Smooth muscle cell (in vitro differentiated cells): ENCODE measurements at regions not wholly inside any gene's neighbourhood (a gene's known extent, or its start where the extent isn't known, plus 50 kb on each side); places are given as distances from the start of the nearest gene placed in this dataset.
"Not testable (repeated sequence)": the region's sequence is repeated elsewhere in the genome, so short reads cannot be mapped to it uniquely, and the experiment has no call there.

Experiments
- DNase-seq: peaks from one replicate; lab custom pipeline; 2025; ENCODE audit not compliant: unreplicated experiment; lab: John Stamatoyannopoulos, UW
- H2AFZ ChIP-seq: fragments of 200-600 bp; sonication (generic); 2 replicates; pipeline ENCODE4 v1.6.0; 2016; ENCODE audit warnings: antibody characterized with exemption, low read depth, mild to moderate bottlenecking
- H3F3A ChIP-seq: fragments of 200-600 bp; sonication (generic); 2 replicates; pipeline ENCODE4 v1.6.0; 2017; ENCODE audit warnings: antibody characterized with exemption, low read depth
- H3K27ac ChIP-seq: fragments of 200-600 bp; sonication (generic); 2 replicates; pipeline ENCODE4 v1.5.1; 2016; ENCODE audit warnings: low read depth, mild to moderate bottlenecking
- H3K27me3 ChIP-seq: fragments of 200-600 bp; sonication (generic); 2 replicates; pipeline ENCODE4 v1.6.1; 2016; ENCODE audit warnings: low read depth, mild to moderate bottlenecking
- H3K36me3 ChIP-seq: fragments of 200-600 bp; sonication (generic); 2 replicates; pipeline ENCODE4 v1.5.1; 2016; ENCODE audit warnings: low read depth
- H3K4me1 ChIP-seq: fragments of 200-600 bp; sonication (generic); 2 replicates; pipeline ENCODE4 v1.5.1; 2016; ENCODE audit warnings: low read depth
- H3K4me2 ChIP-seq: fragments of 200-600 bp; sonication (generic); 2 replicates; pipeline ENCODE4 v1.6.0; 2016; ENCODE audit warnings: mild to moderate bottlenecking
- H3K4me3 ChIP-seq: fragments of 200-600 bp; sonication (generic); 2 replicates; pipeline ENCODE4 v1.5.1; 2016; ENCODE audit warnings: mild to moderate bottlenecking
- H3K79me2 ChIP-seq: fragments of 200-600 bp; sonication (generic); 2 replicates; pipeline ENCODE4 v1.6.0; 2016; ENCODE audit warnings: low read depth, mild to moderate bottlenecking
- H3K9ac ChIP-seq: fragments of 200-600 bp; sonication (generic); 2 replicates; pipeline ENCODE4 v1.6.0; 2016; ENCODE audit warnings: low read depth
- H3K9me3 ChIP-seq: fragments of 200-600 bp; sonication (generic); replicated peaks from 2 replicates; pipeline ENCODE4 v1.5.1; 2016; ENCODE audit warnings: low read depth
- H4K20me1 ChIP-seq: fragments of 200-600 bp; sonication (generic); 2 replicates; pipeline ENCODE4 v1.6.0; 2016; ENCODE audit warnings: low read depth
- CTCF ChIP-seq: fragments of 200-600 bp; sonication (generic); IDR thresholded peaks from 2 replicates; pipeline ENCODE4 v1.5.1; 2017; ENCODE audit warnings: borderline replicate concordance, mild to moderate bottlenecking, antibody characterized with exemption; ENCODE audit not compliant: insufficient read depth, poor library complexity, severe bottlenecking
- WGBS: methylation state at CpG from one replicate; pipeline ENCODE4 v1.1.7; 2016; ENCODE audit warnings: low lambda C conversion rate; 5-methylcytosine and 5-hydroxymethylcytosine counted together

- Histone ChIP-seq H3K4me3 (no peak overlapping the region), H3K9me3 (no peaks in the 10 kb centered on the region), H4K20me1 (no peaks in the 10 kb centered on the region), H3K27ac (no peak overlapping the region), H3K27me3 (no peaks in the 10 kb centered on the region), H3K9ac (no peak overlapping the region), H3F3A (no peaks in the 10 kb centered on the region), H2AFZ (no peak overlapping the region), H3K4me2 (no peak overlapping the region), H3K79me2 (no peaks in the 10 kb centered on the region), H3K36me3 (no peaks in the 10 kb centered on the region), H3K4me1 (no peaks in the 10 kb centered on the region)
- 93% methylated on average over 3 of the region's 3 CpGs for WGBS
- TF ChIP-seq CTCF, result no peak
- no peak for DNase-seq
Measured at GRCh38 chr5:89327608-89328007, 444.6 kb upstream of the MEF2C start.

DNA sequence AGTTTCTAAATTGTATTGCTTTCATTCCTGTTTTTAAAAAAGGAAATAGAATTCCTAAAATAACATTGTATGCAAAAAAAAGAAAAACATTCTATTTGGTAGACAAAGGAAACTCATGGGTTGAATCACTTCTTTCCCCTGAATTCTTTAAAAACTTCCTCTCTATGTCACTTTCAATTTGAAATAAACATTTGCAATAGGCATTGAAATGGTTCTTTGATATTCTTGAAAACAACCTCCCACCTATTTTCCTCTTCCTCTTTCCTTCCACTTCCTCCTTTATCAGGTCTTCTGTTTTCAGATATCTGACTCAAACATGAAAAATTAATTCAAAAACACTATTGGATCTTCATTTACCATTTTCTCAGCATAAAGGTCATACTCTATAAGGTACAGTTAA, 442.0 kb upstream of the MEF2C start:
- DNase-seq, result no peak
- no peak overlapping the region for H3K4me3 ChIP-seq
- no peaks in the 10 kb centered on the region for H4K20me1 ChIP-seq

DNA sequence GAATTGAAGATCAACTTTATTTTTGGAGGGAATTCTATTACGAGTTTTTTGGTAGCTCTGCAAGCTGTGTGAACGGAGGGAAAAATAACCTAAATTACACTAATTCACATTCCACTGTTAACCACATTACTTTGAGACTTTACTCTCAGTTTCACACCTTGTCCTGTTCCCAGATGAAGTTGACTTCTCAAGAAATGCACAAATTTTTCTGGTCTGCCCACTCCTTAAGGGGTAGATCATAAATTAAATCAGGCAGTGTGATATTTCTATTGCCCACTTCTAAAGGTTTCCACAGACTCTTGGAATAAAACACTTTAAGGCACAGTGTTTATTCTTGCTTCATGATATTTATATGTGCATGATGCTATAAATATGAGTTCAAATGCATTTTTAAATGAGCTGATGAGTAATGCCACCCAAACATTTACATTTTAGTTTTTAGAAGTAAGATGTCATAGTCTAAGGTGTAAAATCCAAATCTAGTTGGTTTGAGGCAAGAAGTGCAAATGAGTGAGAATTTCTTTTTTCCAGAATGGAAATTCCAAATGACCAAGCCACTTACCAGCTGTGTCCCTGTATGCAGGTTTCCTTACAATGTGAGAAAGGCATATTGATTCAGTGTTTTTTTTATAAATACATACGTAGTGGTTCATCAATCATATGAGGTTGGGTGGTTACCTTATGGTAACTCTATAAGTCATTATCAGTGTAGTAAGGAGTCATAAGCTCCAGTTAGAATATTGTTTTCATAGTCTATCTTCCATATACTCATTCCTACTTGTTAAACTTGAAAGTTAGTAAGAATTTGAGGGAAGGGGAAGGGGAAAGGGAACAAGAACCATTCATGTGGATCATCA, 437.7 kb upstream of the MEF2C start:
- H3K9ac ChIP-seq, result no peak overlapping the region
- no peaks in the 10 kb centered on the region for H3F3A ChIP-seq
- no peaks in the 10 kb centered on the region for H3K27me3 ChIP-seq
- H3K27ac ChIP-seq, result no peak overlapping the region
- no peak for TF ChIP-seq CTCF
- H2AFZ ChIP-seq, result no peak overlapping the region
- no peaks in the 10 kb centered on the region for H3K79me2 ChIP-seq
- H3K4me1 ChIP-seq, result no peaks in the 10 kb centered on the region
- 78% methylated on average over 3 of the region's 3 CpGs for WGBS
- no peak for DNase-seq
- H3K4me3 ChIP-seq, result no peak overlapping the region
- no peak overlapping the region for H3K4me2 ChIP-seq
- H3K36me3 ChIP-seq, result no peaks in the 10 kb centered on the region
- H4K20me1 ChIP-seq, result no peaks in the 10 kb centered on the region
- H3K9me3 ChIP-seq, result no peaks in the 10 kb centered on the region

More for the DNA sequence above, 442.0 kb upstream of the MEF2C start:
- Histone ChIP-seq H3K9ac (no peak overlapping the region), H3K79me2 (no peaks in the 10 kb centered on the region), H3K4me2 (no peak overlapping the region), H3K4me1 (no peaks in the 10 kb centered on the region), H3K9me3 (no peaks in the 10 kb centered on the region), H3F3A (no peaks in the 10 kb centered on the region), H2AFZ (no peak overlapping the region), H3K27ac (no peak overlapping the region), H3K36me3 (no peaks in the 10 kb centered on the region), H3K27me3 (no peaks in the 10 kb centered on the region)
- no peak for TF ChIP-seq CTCF

DNA sequence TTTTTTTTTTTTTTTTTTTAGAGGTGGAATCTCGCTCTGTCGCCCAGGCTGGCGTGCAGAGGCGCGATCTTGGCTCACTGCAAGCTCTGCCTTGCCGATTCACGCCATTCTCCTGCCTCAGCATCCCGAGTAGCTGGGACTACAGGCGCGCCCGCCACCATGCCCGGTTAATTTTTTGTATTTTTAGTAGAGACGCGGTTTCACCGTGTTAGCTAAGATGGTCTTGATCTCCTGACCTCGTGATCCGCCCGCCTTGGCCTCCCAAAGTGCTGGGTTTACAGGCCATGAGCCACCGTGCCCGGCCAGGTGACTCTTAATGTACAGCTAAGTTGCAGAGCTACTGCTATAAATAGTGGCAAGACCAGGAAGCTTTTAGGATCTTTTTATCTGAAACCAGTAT, 434.9 kb upstream of the MEF2C start:
- not testable (repeated sequence) for H3K4me3 ChIP-seq, H3K79me2 ChIP-seq, DNase-seq, H3K9me3 ChIP-seq, H3F3A ChIP-seq, H4K20me1 ChIP-seq, H3K4me1 ChIP-seq, H3K4me2 ChIP-seq, H3K36me3 ChIP-seq, H3K27me3 ChIP-seq, H3K9ac ChIP-seq, H3K27ac ChIP-seq, H2AFZ ChIP-seq
- whole genome bisulfite sequencing, result 93% methylated on average over 20 of the region's 20 CpGs
